ENCODE measurements at regions not wholly inside any gene's neighbourhood (a gene's known extent, or its start where the extent isn't known, plus 50 kb on each side); places are given as distances from the start of the nearest gene placed in this dataset.

DNA sequence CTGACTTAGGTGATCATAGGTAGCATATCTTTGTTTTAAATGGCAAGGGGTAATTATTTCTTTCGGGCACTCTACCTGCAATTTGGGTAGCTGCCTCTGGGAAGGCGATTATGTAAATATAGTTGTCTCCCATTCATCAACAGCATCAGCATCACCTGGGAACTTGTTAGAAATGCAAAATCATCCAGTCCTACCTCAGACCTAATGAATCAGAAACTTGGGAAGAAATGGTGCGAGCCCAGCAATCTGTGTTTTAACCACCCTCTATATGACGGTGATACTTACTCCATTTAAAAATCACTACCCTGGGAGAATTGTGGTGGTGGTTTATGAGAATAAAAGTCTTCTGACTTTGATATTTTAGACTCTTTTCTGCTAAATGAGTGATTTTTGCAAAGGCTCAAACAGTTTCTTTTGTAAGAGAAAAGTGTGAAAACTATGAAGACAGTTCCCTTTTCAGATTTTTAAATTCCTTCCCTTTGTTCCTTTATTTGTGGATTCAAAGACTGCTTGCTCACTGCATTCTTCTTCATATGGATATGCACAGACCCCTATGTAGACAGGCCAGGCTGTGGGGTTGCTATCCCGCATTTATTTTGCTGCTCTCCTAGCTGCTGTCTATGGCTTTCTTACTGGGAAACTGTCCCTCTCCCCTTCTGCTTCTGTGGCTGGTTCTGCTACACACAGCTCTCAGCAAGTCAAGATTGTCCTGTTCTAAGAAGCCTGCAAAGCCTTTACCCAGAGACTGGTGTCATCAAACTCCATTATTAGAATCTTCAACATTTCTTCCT lies 365.3 kb downstream of the RNF144B start:
- TF ChIP-seq FOXM1 (IDR thresholded peaks at IDR 0.05; ENCODE audit: borderline replicate concordance, low read depth) (no peak), TEAD4 (IDR thresholded peaks at IDR 0.05) (no peak), TAF1 (IDR thresholded peaks at IDR 0.05; ENCODE audit: low read depth) (no peak), YY1 (IDR thresholded peaks at IDR 0.05; ENCODE audit: low read depth) (no peak)

DNA sequence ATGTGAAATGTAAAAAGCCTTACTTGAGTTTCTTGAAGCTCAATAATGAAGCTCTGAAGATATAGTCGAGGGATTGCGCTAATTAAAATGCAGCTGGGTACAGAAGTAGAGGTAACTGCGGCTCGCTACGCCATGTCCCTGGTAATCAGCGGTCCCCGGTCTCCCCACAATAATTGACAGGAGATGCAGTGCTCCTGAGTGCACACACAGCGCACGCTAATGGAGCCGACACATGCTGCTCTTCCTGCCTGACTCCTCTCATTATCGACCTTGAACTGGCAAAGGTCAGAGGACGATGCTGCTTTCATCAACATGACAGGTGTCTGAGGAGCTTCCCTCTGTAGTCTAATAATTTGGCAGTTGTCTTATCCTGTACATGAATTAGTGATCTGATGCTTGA lies 365.9 kb downstream of the RNF144B start:
- TF ChIP-seq ZBTB7A (IDR thresholded peaks at IDR 0.05; ENCODE audit: low read depth) (no peak), CEBPB (IDR thresholded peaks at IDR 0.05) (no peak), EP300 (IDR thresholded peaks at IDR 0.05; ENCODE audit: borderline replicate concordance) (no peak), TAF1 (IDR thresholded peaks at IDR 0.05; ENCODE audit: low read depth) (no peak), RAD21 (IDR thresholded peaks at IDR 0.05; ENCODE audit: low read depth) (no peak), NFIC (IDR thresholded peaks at IDR 0.05) (no peak), TEAD4 (IDR thresholded peaks at IDR 0.05) (no peak), EGR1 (IDR thresholded peaks at IDR 0.05) (no peak), FOXM1 (IDR thresholded peaks at IDR 0.05; ENCODE audit: borderline replicate concordance, low read depth) (no peak), CREB1 (IDR thresholded peaks at IDR 0.05; ENCODE audit: low read depth) (no peak), YY1 (IDR thresholded peaks at IDR 0.05; ENCODE audit: low read depth) (no peak), TCF12 (IDR thresholded peaks at IDR 0.05; ENCODE audit: low read depth) (no peak)
- TF ChIP-seq, protein P1, sequence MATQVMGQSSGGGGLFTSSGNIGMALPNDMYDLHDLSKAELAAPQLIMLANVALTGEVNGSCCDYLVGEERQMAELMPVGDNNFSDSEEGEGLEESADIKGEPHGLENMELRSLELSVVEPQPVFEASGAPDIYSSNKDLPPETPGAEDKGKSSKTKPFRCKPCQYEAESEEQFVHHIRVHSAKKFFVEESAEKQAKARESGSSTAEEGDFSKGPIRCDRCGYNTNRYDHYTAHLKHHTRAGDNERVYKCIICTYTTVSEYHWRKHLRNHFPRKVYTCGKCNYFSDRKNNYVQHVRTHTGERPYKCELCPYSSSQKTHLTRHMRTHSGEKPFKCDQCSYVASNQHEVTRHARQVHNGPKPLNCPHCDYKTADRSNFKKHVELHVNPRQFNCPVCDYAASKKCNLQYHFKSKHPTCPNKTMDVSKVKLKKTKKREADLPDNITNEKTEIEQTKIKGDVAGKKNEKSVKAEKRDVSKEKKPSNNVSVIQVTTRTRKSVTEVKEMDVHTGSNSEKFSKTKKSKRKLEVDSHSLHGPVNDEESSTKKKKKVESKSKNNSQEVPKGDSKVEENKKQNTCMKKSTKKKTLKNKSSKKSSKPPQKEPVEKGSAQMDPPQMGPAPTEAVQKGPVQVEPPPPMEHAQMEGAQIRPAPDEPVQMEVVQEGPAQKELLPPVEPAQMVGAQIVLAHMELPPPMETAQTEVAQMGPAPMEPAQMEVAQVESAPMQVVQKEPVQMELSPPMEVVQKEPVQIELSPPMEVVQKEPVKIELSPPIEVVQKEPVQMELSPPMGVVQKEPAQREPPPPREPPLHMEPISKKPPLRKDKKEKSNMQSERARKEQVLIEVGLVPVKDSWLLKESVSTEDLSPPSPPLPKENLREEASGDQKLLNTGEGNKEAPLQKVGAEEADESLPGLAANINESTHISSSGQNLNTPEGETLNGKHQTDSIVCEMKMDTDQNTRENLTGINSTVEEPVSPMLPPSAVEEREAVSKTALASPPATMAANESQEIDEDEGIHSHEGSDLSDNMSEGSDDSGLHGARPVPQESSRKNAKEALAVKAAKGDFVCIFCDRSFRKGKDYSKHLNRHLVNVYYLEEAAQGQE (IDR thresholded peaks at IDR 0.05; ENCODE audit: low read depth), result no peak

DNA sequence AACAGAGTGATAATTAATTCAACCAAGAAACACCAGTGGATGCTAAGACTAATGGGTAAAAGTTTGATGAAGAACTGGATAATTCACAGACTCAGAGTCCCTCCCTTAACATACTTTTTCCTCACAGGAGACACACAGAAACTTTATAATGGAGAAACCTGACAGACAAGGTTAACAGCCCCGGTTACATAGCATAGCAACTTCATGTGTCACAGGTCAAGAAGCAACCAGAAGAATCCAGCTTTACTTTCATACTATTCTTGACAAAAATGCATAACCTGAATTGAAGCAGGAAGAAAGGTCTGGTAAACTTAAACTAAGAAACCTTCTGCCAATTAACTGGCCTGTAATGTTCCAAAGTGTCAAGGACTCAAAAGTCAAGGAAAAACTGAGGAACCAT lies 375.9 kb downstream of the RNF144B start:
- TF ChIP-seq CREB1 (IDR thresholded peaks at IDR 0.05; ENCODE audit: low read depth) (no peak), RAD21 (IDR thresholded peaks at IDR 0.05; ENCODE audit: low read depth) (no peak), CEBPB (IDR thresholded peaks at IDR 0.05) (no peak), EGR1 (IDR thresholded peaks at IDR 0.05) (no peak), NFIC (IDR thresholded peaks at IDR 0.05) (no peak), YY1 (IDR thresholded peaks at IDR 0.05; ENCODE audit: low read depth) (no peak), TAF1 (IDR thresholded peaks at IDR 0.05; ENCODE audit: low read depth) (no peak), FOXM1 (IDR thresholded peaks at IDR 0.05; ENCODE audit: borderline replicate concordance, low read depth) (no peak)
- TF ChIP-seq, protein P1 (IDR thresholded peaks at IDR 0.05; ENCODE audit: low read depth), result no peak
- TF ChIP-seq, protein P2, sequence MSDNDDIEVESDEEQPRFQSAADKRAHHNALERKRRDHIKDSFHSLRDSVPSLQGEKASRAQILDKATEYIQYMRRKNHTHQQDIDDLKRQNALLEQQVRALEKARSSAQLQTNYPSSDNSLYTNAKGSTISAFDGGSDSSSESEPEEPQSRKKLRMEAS (IDR thresholded peaks at IDR 0.05), result no peak

DNA sequence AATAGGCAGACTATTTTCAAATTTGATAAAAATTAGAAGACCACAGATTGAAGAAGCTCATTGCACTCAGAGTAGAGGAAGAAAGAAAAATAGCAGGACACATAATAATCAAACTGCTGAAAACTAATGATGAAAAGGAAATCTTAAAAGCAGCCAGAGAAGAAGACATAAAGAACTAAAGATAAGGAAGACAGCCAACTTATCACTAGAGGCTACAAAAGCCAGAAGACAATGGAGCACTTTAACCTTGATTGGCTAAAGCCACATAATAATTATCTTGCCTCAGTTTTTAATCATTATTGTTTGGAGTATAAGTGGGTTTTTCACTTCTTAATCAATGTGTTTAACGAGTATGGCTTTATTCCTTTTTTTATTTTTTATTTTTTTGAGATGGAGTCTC lies 397.6 kb downstream of the RNF144B start:
- TF ChIP-seq CEBPB (IDR thresholded peaks at IDR 0.05) (no peak), CREB1 (IDR thresholded peaks at IDR 0.05; ENCODE audit: low read depth) (no peak)

DNA sequence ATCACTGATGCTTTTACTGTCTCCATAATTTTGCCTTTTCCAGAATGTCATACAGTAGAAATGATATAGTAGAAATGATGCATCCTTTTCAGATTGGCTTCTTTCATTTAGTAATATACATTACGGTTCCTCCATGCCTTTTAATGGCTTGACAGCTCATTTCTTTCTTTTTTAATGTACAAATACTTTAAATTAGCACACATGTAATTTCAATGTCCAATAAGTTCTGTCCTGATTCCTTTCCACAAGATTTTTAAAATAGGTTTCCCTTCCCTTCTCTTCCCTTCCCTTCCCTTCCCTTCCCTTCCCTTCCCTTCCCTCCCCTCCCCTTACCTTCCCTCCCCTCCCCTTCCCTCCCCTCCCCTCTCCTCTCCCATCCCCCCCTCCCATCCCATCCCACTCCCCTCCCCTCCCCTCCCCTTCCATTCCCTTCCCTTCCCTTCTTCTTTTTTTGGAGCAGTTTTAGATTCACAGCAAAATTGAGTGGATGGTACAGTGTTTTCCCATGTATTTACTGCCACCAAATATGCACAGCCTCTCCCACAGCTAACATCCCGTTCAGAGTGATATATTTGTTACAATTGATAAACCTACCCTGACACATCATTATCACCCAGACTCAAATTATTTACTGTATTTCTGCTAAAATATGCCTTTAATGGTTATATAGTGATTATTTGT lies 398.8 kb downstream of the RNF144B start:
- TF ChIP-seq FOXM1 (IDR thresholded peaks at IDR 0.05; ENCODE audit: borderline replicate concordance, low read depth) (no peak), CREB1 (IDR thresholded peaks at IDR 0.05; ENCODE audit: low read depth) (no peak), CEBPB (IDR thresholded peaks at IDR 0.05) (no peak), TAF1 (IDR thresholded peaks at IDR 0.05; ENCODE audit: low read depth) (no peak), YY1 (IDR thresholded peaks at IDR 0.05; ENCODE audit: low read depth) (no peak), ZBTB7A (IDR thresholded peaks at IDR 0.05; ENCODE audit: low read depth) (no peak), RAD21 (IDR thresholded peaks at IDR 0.05; ENCODE audit: low read depth) (no peak), TEAD4 (IDR thresholded peaks at IDR 0.05) (no peak), NFIC (IDR thresholded peaks at IDR 0.05) (no peak), TCF12 (IDR thresholded peaks at IDR 0.05; ENCODE audit: low read depth) (no peak), EP300 (IDR thresholded peaks at IDR 0.05; ENCODE audit: borderline replicate concordance) (no peak), EGR1 (IDR thresholded peaks at IDR 0.05) (no peak)
- TF ChIP-seq, protein P3, sequence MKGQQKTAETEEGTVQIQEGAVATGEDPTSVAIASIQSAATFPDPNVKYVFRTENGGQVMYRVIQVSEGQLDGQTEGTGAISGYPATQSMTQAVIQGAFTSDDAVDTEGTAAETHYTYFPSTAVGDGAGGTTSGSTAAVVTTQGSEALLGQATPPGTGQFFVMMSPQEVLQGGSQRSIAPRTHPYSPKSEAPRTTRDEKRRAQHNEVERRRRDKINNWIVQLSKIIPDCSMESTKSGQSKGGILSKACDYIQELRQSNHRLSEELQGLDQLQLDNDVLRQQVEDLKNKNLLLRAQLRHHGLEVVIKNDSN (IDR thresholded peaks at IDR 0.05), result no peak
- TF ChIP-seq, protein P1 (IDR thresholded peaks at IDR 0.05; ENCODE audit: low read depth), result no peak
- TF ChIP-seq, protein P2 (IDR thresholded peaks at IDR 0.05), result no peak
